A673 (cell line): ENCODE measurements at regions not wholly inside any gene's neighbourhood (a gene's known extent, or its start where the extent isn't known, plus 50 kb on each side); places are given as distances from the start of the nearest gene placed in this dataset.

ENCODE experiments used
- CTCF ChIP-seq: fragments of 300-800, 200-600 bp; sonication (generic); conservative IDR thresholded peaks from 2 replicates; pipeline ENCODE4 v1.5.1; 2017; ENCODE audit warnings: low read depth, mild to moderate bottlenecking, antibody characterized with exemption, low read length, moderate library complexity, mixed read lengths
- EZH2 ChIP-seq: fragments of 200-600 bp; sonication (generic); IDR thresholded peaks from 2 replicates; pipeline ENCODE4 v1.6.1; 2017; ENCODE audit warnings: borderline replicate concordance, low read depth, mild to moderate bottlenecking, mixed read lengths, antibody characterized with exemption, low read length; ENCODE audit not compliant: poor library complexity, severe bottlenecking

DNA sequence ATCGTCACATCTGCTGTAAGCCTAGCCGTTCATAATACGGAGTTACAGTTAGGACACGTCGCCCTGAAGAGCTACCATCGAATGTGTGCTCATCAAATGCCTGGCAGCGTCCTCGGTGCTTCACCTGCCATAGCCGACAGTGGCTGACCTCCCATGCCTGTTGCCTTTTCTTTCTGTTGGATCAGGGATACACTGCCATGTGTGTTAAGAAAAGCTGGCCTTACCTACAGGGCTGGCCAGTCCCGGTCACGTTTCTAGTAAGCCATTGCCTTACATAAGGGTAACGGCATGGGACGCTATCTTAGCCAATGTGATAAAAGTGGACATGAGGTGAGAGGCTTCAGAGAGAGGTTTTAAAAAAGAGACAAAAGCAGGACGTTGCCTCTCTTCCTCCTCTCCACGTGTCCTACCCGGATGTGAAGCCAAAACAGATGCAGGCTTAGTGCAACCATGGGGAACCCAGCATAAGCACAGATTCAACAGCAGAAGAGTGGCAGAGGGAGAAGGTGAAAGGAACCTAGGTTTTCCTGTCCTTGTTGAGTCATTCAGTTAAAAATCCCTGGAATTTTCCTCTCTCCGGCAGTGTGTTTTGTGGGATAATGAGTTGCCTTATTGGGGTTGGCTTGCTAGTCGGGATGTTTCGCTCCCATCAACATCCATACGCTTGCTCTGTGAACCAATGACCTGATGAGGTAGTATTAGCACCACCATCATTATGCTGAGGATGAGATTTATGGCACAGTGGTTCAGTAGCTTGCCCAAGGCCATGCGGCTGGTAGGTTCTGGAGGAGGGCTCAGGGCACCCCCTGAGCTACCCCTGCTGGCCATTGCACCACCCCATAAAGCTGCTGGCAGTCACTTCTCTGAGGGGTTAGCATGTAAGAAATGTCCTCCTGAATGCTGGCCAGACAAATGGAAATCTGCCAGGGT is 67.4 kb upstream of the B3GAT1 start:
- no peak for TF ChIP-seq EZH2
- no peak for TF ChIP-seq CTCF
